Stromal cell of bone marrow (primary cell): ENCODE measurements at regions not wholly inside any gene's neighbourhood (a gene's known extent, or its start where the extent isn't known, plus 50 kb on each side); places are given as distances from the start of the nearest gene placed in this dataset.
"Not testable (repeated sequence)": the region's sequence is repeated elsewhere in the genome, so short reads cannot be mapped to it uniquely, and the experiment has no call there.

Source experiments
- DNase-seq: peaks from one replicate; pipeline ENCODE4 v3.0.0-alpha.2; 2012; ENCODE audit warnings: low read depth

- no peak for DNase-seq
Measured at GRCh38 chr9:86997156-86997555, 49.9 kb upstream of the GAS1 start.

GRCh38 chr9:86997951-86998350 is 50.6 kb upstream of the GAS1 start:
- no peak for DNase-seq

GRCh38 chr9:87002517-87002916 is 55.2 kb upstream of the GAS1 start:
- DNase-seq: no peak

DNA sequence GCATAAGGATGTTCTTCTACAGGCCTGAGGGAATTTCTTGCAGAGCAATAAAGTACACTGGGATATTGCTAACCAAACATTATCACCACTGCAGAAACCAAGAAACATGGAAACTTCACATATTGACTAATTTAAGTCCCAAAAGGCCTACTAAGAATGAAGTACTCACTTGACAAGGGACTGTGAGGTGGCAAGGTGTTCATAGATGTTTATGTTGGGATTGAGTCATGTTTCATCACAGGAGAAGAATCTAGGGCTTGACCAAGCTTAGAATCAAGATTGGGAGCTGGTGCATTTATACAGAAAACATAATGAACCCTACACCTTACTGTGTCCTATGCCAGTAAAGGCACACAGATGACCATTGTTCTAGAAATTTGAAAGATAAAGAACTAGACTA is 56.7 kb upstream of the GAS1 start:
- DNase-seq: no peak

GRCh38 chr9:87006956-87007355 is 59.6 kb upstream of the GAS1 start:
- no peak for DNase-seq

- DNase-seq: no peak
Measured at GRCh38 chr9:87007711-87008366, 60.5 kb upstream of the GAS1 start.

GRCh38 chr9:87008667-87009066 is 61.4 kb upstream of the GAS1 start:
- no peak for DNase-seq

- no peak for DNase-seq
Measured at GRCh38 chr9:87010626-87011025, 63.3 kb upstream of the GAS1 start.

DNA sequence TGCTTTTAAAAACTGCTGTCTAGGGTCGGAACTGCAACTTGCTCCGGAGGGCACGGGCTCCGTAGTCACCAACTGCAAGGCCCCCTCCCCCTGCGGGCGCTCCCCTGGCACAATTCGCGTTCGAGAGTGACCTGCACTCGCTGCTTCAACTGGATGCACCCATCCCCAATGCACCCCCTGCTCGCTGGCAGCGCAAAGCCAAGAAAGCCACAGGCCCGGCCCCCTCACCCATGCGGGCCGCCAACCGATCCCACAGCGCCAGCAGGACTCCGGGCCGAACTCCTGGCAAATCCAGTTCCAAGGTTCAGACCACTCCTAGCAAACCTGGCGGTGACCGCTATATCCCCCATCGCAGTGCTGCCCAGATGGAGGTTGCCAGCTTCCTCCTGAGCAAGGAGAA is 64.2 kb upstream of the GAS1 start:
- no peak for DNase-seq

- no peak for DNase-seq
Measured at GRCh38 chr9:87013490-87013889, 66.2 kb upstream of the GAS1 start.

DNA sequence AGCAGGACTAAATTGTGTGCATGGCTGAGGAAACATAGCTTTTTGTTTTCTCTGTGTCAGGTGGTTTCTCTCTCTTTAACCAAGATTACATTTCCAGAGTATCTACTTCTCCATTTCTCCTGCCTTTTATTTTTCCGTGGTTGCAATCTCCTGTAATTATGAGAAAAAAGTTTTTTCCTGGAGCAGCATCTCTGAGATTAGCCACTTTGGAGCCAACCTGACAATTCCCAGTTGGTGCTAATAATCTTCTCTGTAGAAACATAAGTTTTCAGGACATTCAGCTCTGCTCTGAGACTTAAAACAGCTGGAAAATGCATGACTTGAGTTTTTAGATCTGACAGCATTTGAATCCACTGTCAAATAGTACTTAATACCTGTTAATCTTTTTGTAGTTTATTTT is 67.1 kb upstream of the GAS1 start:
- no peak for DNase-seq

- DNase-seq: no peak
Measured at GRCh38 chr9:87016681-87017080, 69.4 kb upstream of the GAS1 start.

DNA sequence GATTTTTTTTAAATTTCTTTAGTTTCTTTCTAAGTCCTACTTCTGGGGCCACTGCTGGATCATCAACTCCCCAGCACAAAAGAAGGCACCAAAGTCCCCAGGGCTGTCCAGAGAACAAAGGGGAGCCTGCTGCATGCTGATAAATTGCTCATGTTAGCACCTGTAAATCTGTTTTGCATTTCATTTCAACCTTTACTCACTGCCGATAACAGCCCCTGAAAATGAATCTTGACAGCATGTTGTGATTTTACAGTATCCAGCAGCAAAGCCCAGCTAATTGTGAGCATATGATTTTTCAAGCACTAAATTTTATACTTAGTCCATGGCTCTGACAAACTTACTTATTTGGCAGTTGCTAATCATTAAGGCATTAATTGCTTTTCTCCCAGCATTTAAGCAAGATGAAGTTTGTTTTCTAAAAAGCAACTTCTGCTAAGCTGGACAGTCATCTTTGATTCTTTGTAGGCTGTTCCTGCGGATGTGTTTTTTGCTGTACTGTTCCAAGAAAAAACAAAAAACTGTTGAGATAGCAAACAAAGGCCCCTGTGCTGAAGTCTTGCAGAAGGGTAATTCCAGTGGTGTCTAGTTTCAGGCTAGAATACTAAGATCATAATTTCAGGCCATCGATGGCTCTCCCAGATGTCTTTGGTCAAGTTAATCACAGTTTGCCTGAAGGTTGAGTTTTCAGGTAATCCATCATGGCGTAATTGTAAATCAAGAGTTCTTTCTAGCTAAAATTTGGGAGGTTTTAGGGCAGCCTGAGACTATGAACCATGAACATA is 73.1 kb upstream of the GAS1 start:
- DNase-seq: no peak

DNA sequence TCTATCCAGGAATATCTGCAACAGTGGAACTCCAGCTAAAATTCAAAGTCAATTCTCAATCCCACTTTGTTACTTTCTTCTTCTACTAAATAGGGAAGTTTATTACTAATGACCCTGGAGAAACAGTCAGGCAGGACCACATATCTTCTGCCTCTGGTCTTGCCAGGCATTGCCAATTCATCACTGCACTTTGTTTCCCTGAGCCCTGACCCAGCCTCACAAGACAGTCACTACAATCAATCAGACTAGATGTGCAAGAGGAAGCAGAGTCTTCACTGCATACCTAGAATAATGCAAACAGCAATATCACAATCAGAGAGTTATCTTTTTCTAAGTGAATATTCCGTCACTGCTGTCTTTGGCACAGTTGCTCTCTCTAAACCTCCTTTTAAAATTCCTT is 74.9 kb upstream of the GAS1 start:
- DNase-seq: no peak

GRCh38 chr9:87026204-87026603 is 78.9 kb upstream of the GAS1 start:
- no peak for DNase-seq

DNA sequence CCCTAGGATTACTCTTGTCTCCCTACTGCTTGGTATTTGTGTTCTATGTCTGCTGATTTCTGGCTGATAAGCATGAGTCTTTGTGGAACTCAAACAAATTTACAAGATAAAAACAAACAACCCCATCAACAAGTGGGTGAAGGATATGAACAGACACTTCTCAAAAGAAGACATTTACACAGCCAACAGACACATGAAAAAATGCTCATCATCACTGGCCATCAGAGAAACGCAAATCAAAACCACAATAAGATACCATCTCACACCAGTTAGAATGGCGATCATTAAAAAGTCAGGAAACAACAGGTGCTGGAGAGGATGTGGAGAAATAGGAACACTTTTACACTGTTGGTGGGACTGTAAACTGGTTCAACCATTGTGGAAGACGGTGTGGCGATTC is 81.5 kb upstream of the GAS1 start:
- not testable (repeated sequence) for DNase-seq

DNA sequence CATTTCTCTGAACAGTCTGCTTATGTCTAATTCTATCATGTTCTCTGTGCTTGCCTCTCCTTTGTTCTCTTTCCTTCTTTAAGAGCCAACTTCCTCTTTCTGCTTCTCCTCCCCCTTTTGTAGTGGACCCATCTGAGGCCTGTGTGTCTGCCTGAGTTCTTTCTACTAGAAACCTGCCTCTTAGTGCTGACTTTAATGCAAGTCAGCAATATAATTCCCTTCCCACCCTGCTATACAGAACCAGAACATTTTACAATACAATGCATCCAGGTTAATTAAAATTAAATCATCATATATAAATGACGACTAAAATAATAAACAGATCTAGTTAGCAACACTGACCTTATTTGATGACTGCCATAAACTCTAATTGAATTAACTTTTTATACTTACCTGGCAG is 82.6 kb upstream of the GAS1 start:
- DNase-seq: no peak

- DNase-seq: no peak
Measured at GRCh38 chr9:87034841-87035240, 87.5 kb upstream of the GAS1 start.

- DNase-seq: no peak
Measured at GRCh38 chr9:87035879-87036278, 88.6 kb upstream of the GAS1 start.

- no peak for DNase-seq
Measured at GRCh38 chr9:87036506-87036905, 89.2 kb upstream of the GAS1 start.

DNA sequence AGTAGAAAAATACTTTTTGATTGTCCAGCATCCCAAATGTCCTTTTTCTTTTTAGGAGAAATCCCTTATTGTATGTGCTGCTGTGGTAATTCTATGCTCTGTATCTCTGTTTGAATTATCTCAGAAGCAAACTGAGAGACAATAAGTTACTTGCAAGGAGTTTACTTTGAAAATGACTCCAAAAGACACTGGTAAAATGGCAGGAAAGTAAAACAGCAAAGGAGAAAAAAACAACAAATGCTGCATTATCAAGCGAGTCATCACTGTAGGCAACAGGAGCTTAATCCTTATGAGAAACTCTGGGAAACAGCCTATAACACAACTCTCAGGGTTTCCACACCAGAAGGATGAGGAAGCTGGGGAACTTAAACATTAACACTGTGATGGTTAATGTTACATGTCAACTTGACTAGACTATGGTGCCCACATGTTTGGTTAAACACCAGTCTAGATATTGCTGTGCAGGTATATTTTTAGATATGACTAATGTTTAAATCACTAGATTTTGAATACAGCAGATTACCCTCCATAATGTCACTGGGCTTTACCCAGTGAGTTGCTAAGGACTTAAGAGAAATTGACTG is 92.6 kb upstream of the GAS1 start:
- peak; percentile 29 for DNase-seq

DNA sequence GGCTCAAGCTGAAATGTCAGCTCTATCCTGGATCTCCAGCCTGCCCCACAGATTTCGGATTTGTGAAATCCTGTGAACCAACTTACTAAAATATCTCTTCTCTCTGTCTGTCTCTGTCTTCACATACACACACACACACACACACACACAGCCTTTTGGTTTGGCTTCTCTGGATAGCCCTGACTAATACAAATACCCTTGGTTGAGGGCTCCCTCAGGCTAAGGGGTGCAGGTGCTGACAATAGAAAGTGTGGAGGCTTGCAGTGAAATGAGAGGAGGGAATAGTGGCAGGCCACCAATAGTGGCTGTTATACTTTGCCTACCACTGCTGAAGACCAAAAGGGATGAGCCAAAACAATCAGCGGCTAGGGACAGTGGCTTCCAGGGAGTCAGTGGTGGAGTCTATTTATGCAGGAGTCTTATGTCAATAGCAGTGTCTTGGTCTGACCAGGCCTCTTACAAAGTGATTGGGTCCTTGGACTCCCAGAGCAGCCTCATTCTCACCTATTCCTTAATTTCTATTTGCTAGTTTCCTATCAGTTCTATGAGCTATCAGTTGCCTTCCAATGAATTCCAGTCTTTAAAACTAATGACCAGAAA is 93.2 kb upstream of the GAS1 start:
- DNase-seq: no peak
